Activated CD4-positive, alpha-beta T cell treated with anti-CD3 and anti-CD28 coated beads, Interleukin-2, amount 50 U/mL, for 16 hours (primary cell): ENCODE measurements at regions not wholly inside any gene's neighbourhood (a gene's known extent, or its start where the extent isn't known, plus 50 kb on each side); places are given as distances from the start of the nearest gene placed in this dataset.

Experiments
- DNase-seq: peaks from one replicate; pipeline ENCODE4 v3.0.0-alpha.2; 2020

GRCh38 chr3:104717828-104718196, 648.9 kb upstream of the ALCAM start:
- DNase-seq = no peak

DNA sequence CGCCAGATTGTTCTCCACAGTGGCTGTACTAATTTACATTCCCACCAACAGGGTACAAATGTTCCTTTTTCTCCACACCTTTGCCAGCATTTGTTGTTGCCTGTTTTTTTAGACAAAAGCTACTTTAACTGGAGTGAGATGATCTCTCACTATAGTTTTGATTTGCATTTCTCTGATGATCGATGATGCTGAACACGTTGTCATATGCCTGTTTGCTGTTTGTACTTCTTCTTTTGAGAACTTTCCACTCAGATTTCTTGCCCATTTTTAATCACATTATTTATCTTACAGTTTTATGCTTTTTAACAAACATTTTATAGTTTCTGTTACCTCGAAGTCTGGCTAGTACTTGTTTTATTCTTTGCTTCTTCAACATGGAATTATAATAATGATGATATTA, 643.7 kb upstream of the ALCAM start:
- DNase-seq = no peak

- DNase-seq = no peak
These were observed 635.6 kb upstream of the ALCAM start for GRCh38 chr3:104731074-104731473.

DNA sequence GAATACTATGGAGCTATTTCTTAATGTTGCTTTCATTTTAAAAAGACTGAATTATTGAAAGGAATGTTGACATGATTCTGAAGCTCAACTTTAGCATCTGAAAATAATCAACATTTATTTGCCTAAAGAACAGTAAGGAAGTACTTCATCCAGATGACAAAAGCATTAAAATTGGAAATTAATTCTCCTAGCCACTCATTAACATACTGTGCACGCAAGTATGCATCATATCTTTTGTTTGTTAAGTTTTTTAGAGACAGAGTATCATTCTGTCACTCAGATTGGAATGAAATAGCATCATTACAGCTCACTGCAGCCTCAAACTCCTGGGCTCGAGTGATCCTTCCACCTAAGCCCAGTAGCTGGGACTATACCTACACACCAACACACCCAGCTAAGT, 632.1 kb upstream of the ALCAM start:
- no peak for DNase-seq

GRCh38 chr3:104735691-104736090, 631.0 kb upstream of the ALCAM start:
- DNase-seq = no peak

- DNase-seq = no peak
These were observed 628.4 kb upstream of the ALCAM start for GRCh38 chr3:104738271-104738670.

DNA sequence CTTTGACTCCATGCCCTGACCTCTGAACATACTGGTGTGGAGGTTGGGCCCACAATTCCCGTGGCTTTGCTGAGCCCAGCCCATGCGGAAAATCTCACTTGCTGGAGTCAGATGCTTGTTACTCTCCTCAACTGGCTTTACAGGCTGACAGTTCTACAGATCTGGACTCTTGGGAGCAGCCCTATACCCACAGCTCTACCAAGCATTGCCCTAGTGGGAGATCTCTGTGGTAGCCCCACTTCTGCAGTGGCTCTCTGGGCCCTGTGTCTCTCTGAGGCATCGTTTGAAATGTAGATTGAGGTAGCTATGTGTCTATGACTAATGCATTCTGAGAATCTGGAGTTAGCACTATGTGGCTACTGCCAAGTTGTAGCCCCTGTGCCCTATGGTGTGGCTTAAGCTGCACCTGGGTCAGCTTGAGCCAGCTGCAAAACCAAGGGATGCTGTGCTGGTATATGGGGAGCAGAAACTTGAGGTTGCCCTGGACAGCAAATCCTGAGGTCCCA, 625.8 kb upstream of the ALCAM start:
- DNase-seq = no peak

- no peak for DNase-seq
These were observed 624.7 kb upstream of the ALCAM start for GRCh38 chr3:104742044-104742443.

DNA sequence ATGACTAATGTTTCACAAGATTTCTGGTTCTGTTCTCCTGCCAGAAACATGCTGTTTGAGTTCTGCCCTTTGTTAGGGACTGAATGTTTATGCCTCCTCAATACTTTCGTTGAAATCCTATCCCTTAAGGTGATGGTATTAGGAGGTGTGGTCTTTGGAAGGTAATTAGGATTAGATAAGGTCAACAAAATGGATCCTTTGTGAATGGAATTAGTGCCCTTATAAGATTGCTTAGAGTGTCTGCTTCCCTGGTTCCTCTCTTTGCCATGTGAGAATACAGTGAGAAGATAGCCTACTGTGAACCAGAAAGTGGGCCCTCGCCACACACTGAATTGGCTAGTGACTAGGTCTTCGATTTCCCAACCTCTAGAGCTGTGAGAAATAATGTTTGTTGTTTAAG, 621.4 kb upstream of the ALCAM start:
- DNase-seq = no peak

GRCh38 chr3:104746056-104746455, 620.7 kb upstream of the ALCAM start:
- DNase-seq = no peak

- DNase-seq = no peak
These were observed 616.1 kb upstream of the ALCAM start for GRCh38 chr3:104750581-104750980.

- no peak for DNase-seq
These were observed 610.9 kb upstream of the ALCAM start for GRCh38 chr3:104755791-104756190.

DNA sequence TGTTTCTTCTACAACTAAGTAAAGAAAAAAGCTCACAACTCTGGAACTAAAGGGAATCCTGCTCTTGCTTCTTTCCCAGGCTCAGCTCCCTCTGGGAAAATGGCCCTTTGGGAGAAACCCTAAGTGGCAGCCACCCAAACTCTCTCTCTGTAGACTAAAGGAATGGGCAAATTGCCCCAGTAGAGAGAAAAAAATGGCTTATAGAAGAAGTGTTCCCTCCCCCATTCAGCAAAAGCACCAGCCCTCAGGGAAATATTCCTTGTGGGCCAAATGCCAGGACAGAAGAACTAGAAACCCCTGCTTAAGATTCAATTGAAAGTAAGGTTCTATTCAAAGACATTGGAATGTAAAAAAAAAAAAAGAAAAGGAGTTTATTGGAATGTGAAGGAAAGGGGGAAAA, 603.7 kb upstream of the ALCAM start:
- no peak for DNase-seq

GRCh38 chr3:104764496-104764895, 602.2 kb upstream of the ALCAM start:
- no peak for DNase-seq

- no peak for DNase-seq
These were observed 597.8 kb upstream of the ALCAM start for GRCh38 chr3:104768886-104769285.

- no peak for DNase-seq
These were observed 587.4 kb upstream of the ALCAM start for GRCh38 chr3:104779324-104779723.

GRCh38 chr3:104781112-104781511, 585.6 kb upstream of the ALCAM start:
- no peak for DNase-seq

DNA sequence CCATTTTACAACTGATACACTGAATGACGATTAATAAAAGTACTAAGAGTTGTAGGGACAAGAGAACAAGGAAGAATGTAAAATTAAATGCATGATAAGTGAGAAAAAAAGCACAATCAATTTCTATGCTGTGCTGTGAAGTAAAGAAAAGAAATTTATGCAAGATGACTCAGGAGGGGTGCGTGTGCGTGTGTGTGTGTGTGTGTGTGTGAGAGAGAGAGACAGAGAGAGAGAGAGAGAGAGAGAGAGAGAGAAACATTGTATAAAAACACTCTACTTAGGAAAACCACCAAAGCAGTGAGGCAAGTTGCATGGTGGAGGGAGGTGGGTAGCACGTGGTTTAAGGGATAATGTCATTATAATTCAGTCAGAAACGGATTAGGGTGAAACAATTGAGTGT, 580.8 kb upstream of the ALCAM start:
- DNase-seq = no peak

DNA sequence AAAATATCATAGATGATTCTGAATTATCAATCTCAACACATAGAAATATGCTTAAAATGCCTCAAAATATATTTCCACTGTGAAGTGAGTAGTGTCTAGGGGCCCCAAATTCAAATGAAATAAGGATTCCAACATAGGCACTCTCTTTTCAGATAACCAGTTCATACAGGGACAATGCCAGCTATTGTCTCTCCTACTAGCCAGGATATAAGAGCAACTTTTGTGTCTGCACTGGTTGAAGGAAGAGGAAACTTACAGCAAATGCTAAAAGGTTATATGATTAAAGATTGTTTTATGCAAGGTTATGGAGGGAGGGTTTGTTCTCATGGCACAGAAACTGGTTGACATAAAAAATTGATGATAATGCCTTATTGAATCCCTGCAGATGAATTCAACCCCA, 579.4 kb upstream of the ALCAM start:
- DNase-seq = no peak

DNA sequence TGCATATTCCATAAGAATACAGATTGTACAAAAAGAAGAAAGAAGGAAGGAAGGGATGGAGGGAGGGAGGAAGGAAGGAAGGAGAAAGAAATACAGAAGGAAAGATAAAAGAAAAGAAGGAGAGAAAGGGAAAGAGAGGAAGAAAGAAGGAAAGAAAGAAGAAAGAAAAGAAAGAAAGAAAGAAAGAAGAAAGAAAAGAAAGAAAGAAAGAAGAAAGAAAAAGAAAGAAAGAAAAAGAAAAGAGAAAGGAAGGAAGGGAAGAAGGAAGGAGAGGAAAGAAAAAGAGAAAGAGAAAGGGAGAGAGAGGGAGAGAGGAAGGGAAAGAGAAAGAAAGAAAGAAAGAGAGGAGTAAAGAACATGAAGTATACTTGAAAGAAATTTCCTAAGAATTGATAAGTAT, 577.9 kb upstream of the ALCAM start:
- no peak for DNase-seq

DNA sequence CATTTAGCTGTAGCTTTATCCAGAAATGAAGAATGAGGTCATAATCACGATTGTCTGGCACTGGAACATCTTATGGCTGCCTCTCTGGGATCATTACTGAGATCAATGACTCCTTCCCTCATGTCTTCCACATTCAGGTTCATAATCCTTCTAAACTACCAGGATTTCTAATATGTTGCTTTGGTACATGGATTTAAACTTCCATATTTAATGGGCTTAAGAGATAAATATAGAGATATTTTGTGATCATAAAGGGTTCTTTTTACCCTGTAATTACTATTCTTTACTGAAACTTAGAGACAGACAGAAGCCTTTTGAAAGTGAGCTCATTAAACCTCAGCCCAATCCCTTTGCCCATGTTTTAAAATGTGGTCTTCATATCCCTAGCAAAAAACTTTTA, 575.4 kb upstream of the ALCAM start:
- DNase-seq = no peak

GRCh38 chr3:104796556-104796955, 570.2 kb upstream of the ALCAM start:
- no peak for DNase-seq

DNA sequence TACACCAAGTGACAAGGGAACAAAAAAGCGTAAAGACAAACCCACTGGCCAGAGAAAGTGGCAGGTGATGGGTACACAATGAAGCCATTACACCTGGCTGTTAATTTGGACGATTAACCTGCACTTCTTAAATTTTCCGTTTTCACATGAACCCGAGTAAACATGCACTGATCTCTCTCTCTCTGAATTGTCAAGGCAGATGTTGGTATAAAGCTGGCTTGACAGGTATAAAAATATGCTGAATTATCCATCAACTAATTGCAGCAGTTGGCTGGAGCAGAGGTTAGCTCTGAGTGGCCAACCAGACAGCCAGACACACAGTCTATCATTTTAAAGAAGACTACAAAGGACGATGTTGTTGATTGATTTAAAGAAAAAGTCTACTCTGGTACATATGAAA, 561.7 kb upstream of the ALCAM start:
- no peak for DNase-seq

- no peak for DNase-seq
These were observed 561.2 kb upstream of the ALCAM start for GRCh38 chr3:104805508-104805907.

DNA sequence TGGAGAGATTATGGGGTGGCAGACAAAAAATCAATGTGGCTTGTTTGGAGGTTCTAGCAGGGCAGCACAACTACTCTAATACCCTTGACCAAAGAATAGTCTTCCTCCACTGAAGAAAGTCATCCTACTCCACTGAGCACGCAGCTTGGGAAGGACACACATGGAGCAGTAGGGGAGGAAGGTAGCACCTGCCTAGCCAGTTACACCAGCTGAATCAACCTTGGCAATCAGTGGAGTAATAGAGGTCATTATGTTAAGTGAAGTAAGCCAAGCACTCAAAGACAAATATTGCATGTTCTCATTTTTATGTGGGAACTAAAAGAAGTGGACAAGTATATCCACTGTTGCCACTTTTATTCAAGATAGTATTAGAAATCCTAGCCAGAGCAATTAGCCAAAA, 555.8 kb upstream of the ALCAM start:
- DNase-seq = no peak

DNA sequence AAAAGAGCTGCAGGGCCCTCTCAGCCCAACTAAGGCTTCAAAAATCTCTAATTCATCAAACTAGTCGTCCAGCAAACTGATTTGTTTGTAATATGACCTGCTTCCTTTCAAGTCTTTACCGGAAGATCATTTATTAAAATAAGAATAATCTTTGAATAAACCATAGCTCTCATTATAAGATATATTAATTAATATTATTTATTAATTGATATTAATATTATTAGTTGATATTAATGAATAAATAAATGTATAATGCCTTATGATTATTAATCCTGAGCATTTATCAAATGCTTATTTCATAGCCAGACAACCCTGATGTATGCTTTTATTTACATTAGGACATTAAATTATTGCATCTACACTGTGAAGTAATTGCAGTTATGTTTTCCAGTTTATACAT, 550.7 kb upstream of the ALCAM start:
- no peak for DNase-seq
